ENCODE measurements at regions not wholly inside any gene's neighbourhood (a gene's known extent, or its start where the extent isn't known, plus 50 kb on each side); places are given as distances from the start of the nearest gene placed in this dataset.

DNA sequence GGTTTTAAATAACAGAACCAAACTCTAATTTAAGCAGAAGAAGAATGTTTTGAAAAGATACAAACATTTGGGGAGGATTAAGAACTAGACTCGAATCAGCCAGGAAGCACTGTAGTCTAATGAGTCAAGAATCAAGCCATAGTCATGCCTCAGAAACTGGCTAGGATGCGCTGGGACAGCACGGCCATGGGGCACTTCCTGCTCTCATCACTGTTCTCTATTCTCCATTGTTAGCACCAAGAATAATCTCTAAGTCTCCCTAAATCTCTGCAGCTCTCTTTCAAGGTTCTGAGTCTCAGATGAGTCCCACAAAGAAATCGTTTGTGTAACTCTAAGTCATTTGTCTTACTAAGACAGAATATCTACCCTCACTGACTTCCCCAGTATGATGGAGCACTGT is 399.0 kb upstream of the KCNMB2 start:
- TF ChIP-seq POLR2A (IDR thresholded peaks at IDR 0.05; ENCODE audit: extremely low read depth, insufficient read length) = no peak
- no peak for TF ChIP-seq CTCF (IDR thresholded peaks at IDR 0.05; ENCODE audit: low read depth, low read length)
- no peak for TF ChIP-seq MAX (IDR thresholded peaks at IDR 0.05; ENCODE audit: low read depth, low read length)
- TF ChIP-seq MYC (IDR thresholded peaks at IDR 0.05; ENCODE audit: low read depth, low read length) = no peak
